ENCODE measurements at regions not wholly inside any gene's neighbourhood (a gene's known extent, or its start where the extent isn't known, plus 50 kb on each side); places are given as distances from the start of the nearest gene placed in this dataset.

DNA sequence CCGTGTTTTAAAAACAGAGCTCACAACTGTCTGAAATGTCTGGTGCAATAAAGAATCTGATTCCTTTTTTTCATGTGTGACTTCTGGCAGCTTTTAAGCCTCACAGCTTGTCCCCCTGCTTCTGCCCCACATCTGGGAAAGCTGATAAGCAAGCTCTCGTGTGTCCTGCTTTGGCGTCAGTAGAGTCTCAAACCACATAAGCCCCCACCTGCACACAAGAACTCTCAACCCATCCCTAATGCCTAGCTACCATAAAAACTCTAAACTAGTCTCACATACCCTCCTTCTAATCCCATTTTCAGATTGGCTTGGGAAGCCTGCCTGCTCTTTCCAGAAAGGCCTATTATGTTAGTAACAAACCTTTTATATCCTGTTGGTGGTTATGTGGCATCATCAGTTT is 94.6 kb upstream of the DAB1 start (continued):
- TF ChIP-seq ELF1 (IDR thresholded peaks at IDR 0.05; ENCODE audit: borderline replicate concordance, low read depth) (no peak), SRF (IDR thresholded peaks at IDR 0.05; ENCODE audit: low read depth) (no peak)

DNA sequence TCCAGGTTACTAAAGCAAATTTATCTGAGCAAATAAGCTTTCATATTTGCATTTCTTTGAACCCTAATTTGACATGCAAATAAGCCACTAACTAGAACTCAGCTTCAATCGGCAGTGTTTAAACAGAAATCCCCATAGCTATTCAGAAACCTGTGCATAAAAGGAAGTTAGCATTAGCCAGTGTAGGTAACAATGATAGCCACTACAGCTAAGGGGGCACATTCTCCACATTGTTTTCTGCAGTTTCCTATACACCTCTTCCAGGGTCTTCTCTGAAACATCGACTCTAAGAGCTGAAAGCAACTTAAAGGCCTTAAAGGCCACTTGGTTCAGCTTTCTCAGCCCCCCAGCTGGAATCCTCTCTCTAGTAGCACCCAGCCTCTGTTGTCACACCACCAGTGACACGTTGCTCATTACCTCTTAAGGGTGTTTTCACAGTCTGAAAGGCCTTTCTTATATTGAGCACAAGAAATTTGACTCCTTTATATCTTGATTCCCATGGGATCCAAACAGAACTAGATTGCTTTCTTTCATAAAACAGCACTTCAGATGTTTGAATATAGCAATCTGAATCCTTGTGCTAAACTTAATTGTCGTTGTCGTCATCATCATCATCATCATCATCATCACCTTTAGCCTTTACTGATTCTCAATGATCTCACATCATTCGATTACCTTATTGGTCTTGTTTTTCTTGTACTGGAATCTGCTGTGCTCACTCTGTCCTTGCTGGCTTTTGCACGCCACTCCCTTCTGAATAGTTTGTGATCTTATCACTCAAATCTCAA is 93.9 kb upstream of the DAB1 start:
- H3K27me3 ChIP-seq (ENCODE audit: insufficient read depth, low read length), result no peaks in the 10 kb centered on the region
- no peaks in the 10 kb centered on the region for H3K9me2 ChIP-seq (ENCODE audit: insufficient read depth)
- CTCF ChIA-PET, result no interaction called here
- POLR2A ChIA-PET, result no interaction called here
- no peaks in the 10 kb centered on the region for H3K36me3 ChIP-seq (ENCODE audit: control insufficient read depth in 1 of 2, insufficient read depth in 2 of 2, low read length in 2 of 2)
- no peak for ATAC-seq
- no peaks in the 10 kb centered on the region for H3K4me1 ChIP-seq (ENCODE audit: control insufficient read depth in 1 of 2, insufficient read depth in 2 of 2, low read length in 2 of 2)
- intact Hi-C loops (cut with micrococcal nuclease), result no loop called here
- no peaks in the 10 kb centered on the region; a peak in 1 of 4 replicates for H3K9me3 ChIP-seq (ENCODE audit: control insufficient read depth in 1 of 2, insufficient read depth in 1 of 2, low read depth in 1 of 2, low read length in 2 of 2)
- RAD21 ChIA-PET (ENCODE audit: low non-redundant PET in 1 of 2, low total read pairs in 2 of 2, uncharacterized antibody in 2 of 2, unreplicated experiment in 2 of 2), result no interaction called here
- no TSS peak for BruUV-seq (replicated peaks)
- no peak overlapping the region for H3K4me3 ChIP-seq (replicated peaks in 1 of 2; ENCODE audit: low read depth in 1 of 2, low read length in 2 of 2)
- H3K79me2 ChIP-seq (ENCODE audit: insufficient read depth, low read length), result no peaks in the 10 kb centered on the region
- TF ChIP-seq EZH2 (IDR thresholded peaks at IDR 0.05), result no peak
- H2AFZ ChIP-seq (ENCODE audit: low read depth, low read length, poor library complexity, severe bottlenecking), result no peak overlapping the region
- DNase-seq (ENCODE audit: low read depth, low spot score), result no peak
- no peaks in the 10 kb centered on the region for H4K20me1 ChIP-seq (ENCODE audit: insufficient read depth)
- H3K9ac ChIP-seq (ENCODE audit: low read length), result no peak overlapping the region
- no peak overlapping the region for H3K27ac ChIP-seq (ENCODE audit: low read depth, low read length)
- H3K4me2 ChIP-seq (ENCODE audit: low read length), result no peak overlapping the region

DNA sequence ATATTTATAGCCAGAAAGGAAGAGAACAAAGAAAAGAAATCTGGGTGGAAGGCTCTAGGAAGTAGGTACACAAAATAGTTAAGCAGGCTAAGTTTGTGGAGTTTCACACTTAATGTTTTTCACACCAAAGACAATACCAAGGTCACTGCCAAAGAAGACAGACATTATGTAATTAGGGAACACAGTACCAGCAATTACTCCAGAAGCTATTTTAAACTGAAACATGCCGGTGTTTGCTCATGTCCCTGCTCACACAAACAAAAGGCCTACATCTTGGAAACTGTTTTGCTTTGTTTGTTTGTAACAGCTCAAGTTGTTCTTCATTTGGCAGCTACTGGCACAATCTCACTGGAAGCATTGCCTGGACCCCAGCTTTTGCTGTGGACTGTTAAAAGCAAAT is 88.5 kb upstream of the DAB1 start:
- Histone ChIP-seq H3K27ac (ENCODE audit: low read depth, low read length) (no peak overlapping the region), H3K36me3 (ENCODE audit: control insufficient read depth in 1 of 2, insufficient read depth in 2 of 2, low read length in 2 of 2) (no peaks in the 10 kb centered on the region), H3K9ac (ENCODE audit: low read length) (no peak overlapping the region), H3K4me1 (ENCODE audit: control insufficient read depth in 1 of 2, insufficient read depth in 2 of 2, low read length in 2 of 2) (no peaks in the 10 kb centered on the region), H4K20me1 (ENCODE audit: insufficient read depth) (no peaks in the 10 kb centered on the region), H2AFZ (ENCODE audit: low read depth, low read length, poor library complexity, severe bottlenecking) (no peak overlapping the region), H3K4me2 (ENCODE audit: low read length) (no peak overlapping the region), H3K9me3 (ENCODE audit: control insufficient read depth in 1 of 2, insufficient read depth in 1 of 2, low read depth in 1 of 2, low read length in 2 of 2) (no peaks in the 10 kb centered on the region), H3K9me2 (ENCODE audit: insufficient read depth) (no peaks in the 10 kb centered on the region), H3K4me3 (replicated peaks in 1 of 2; ENCODE audit: low read depth in 1 of 2, low read length in 2 of 2) (no peak overlapping the region), H3K79me2 (ENCODE audit: insufficient read depth, low read length) (no peaks in the 10 kb centered on the region), H3K27me3 (ENCODE audit: insufficient read depth, low read length) (no peaks in the 10 kb centered on the region)
- ChIA-PET POLR2A (interaction anchor here (0.5 kb wide), 1 partner anchor 1456 kb away, joined by 6 read pairs; no protein-coding TSS in a partner anchor), RAD21 (ENCODE audit: low non-redundant PET in 1 of 2, low total read pairs in 2 of 2, uncharacterized antibody in 2 of 2, unreplicated experiment in 2 of 2) (no interaction called here), CTCF (no interaction called here)
- ATAC-seq, result no peak
- no TSS peak for BruUV-seq (replicated peaks)
- intact Hi-C loops (cut with micrococcal nuclease), result no loop called here
- DNase-seq (ENCODE audit: low read depth, low spot score), result no peak
- TF ChIP-seq YY1 (IDR thresholded peaks at IDR 0.05; ENCODE audit: extremely low read depth, insufficient replicate concordance, low read depth, low read length) (no peak), RAD21 (IDR thresholded peaks at IDR 0.05; ENCODE audit: low read depth) (no peak), FOSL1 (IDR thresholded peaks at IDR 0.05; ENCODE audit: low read depth) (no peak), EZH2 (IDR thresholded peaks at IDR 0.05) (no peak), POLR2A (IDR thresholded peaks at IDR 0.05; ENCODE audit: borderline replicate concordance, extremely low read depth, insufficient read depth, insufficient read length) (no peak), ZFX (IDR thresholded peaks at IDR 0.05) (no peak), CEBPB (IDR thresholded peaks at IDR 0.05; ENCODE audit: low read depth) (no peak), TCF7L2 (IDR thresholded peaks at IDR 0.05; ENCODE audit: borderline replicate concordance, extremely low read depth, insufficient read depth, insufficient read length) (no peak), ELF1 (IDR thresholded peaks at IDR 0.05; ENCODE audit: borderline replicate concordance, low read depth) (no peak), SIN3A (IDR thresholded peaks at IDR 0.05; ENCODE audit: low read depth) (no peak), ZNF274 (IDR thresholded peaks at IDR 0.05; ENCODE audit: low read depth, low read length) (no peak)
- TF ChIP-seq, protein P1, sequence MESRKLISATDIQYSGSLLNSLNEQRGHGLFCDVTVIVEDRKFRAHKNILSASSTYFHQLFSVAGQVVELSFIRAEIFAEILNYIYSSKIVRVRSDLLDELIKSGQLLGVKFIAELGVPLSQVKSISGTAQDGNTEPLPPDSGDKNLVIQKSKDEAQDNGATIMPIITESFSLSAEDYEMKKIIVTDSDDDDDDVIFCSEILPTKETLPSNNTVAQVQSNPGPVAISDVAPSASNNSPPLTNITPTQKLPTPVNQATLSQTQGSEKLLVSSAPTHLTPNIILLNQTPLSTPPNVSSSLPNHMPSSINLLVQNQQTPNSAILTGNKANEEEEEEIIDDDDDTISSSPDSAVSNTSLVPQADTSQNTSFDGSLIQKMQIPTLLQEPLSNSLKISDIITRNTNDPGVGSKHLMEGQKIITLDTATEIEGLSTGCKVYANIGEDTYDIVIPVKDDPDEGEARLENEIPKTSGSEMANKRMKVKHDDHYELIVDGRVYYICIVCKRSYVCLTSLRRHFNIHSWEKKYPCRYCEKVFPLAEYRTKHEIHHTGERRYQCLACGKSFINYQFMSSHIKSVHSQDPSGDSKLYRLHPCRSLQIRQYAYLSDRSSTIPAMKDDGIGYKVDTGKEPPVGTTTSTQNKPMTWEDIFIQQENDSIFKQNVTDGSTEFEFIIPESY (IDR thresholded peaks at IDR 0.05; ENCODE audit: extremely low read depth, insufficient replicate concordance, low read length), result no peak
- TF ChIP-seq, protein P2, sequence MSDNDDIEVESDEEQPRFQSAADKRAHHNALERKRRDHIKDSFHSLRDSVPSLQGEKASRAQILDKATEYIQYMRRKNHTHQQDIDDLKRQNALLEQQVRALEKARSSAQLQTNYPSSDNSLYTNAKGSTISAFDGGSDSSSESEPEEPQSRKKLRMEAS (IDR thresholded peaks at IDR 0.05), result no peak
- TF ChIP-seq, protein P3, sequence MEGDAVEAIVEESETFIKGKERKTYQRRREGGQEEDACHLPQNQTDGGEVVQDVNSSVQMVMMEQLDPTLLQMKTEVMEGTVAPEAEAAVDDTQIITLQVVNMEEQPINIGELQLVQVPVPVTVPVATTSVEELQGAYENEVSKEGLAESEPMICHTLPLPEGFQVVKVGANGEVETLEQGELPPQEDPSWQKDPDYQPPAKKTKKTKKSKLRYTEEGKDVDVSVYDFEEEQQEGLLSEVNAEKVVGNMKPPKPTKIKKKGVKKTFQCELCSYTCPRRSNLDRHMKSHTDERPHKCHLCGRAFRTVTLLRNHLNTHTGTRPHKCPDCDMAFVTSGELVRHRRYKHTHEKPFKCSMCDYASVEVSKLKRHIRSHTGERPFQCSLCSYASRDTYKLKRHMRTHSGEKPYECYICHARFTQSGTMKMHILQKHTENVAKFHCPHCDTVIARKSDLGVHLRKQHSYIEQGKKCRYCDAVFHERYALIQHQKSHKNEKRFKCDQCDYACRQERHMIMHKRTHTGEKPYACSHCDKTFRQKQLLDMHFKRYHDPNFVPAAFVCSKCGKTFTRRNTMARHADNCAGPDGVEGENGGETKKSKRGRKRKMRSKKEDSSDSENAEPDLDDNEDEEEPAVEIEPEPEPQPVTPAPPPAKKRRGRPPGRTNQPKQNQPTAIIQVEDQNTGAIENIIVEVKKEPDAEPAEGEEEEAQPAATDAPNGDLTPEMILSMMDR (IDR thresholded peaks at IDR 0.05 in 2 of 3, conservative IDR thresholded peaks at IDR 0.05 in 1 of 3; ENCODE audit: borderline replicate concordance in 1 of 3, insufficient read depth in 1 of 3, low read depth in 2 of 3, low read length in 2 of 3), result no peak
